SK-N-SH (cell line): ENCODE measurements at regions not wholly inside any gene's neighbourhood (a gene's known extent, or its start where the extent isn't known, plus 50 kb on each side); places are given as distances from the start of the nearest gene placed in this dataset.

Experiments
- CTCF ChIA-PET: fragments of 300-600, 350-600 bp; formaldehyde crosslinking; extraction: SDS; loops from one replicate; lab custom pipeline; 2021; lab: Yijun Ruan, JAX
- POLR2A ChIA-PET: fragments of 350-600 bp; sonication (Branson Sonifier 250); formaldehyde crosslinking; extraction: SDS; loops from one replicate; lab custom pipeline; 2020; ENCODE audit warnings: antibody characterized with exemption, inconsistent platforms; lab: Yijun Ruan, JAX
- DNase-seq: peaks from one replicate; pipeline ENCODE4 v3.0.0; 2012
- H2AFZ ChIP-seq: fragments of 200-600 bp; sonication (generic); 2 replicates; pipeline ENCODE4 v1.8.1; 2016; ENCODE audit warnings: antibody characterized with exemption, mild to moderate bottlenecking, low read depth
- H3F3A ChIP-seq: fragments of 200-600 bp; sonication (generic); replicated peaks from 2 replicates; pipeline ENCODE3; 2016; ENCODE audit warnings: antibody characterized with exemption, mild to moderate bottlenecking; ENCODE audit not compliant: insufficient read depth
- H3K27ac ChIP-seq, 2 experiments: fragments of 200-500 bp in 1 of 2; fragments of 200-600 bp in 1 of 2; sonication (Bioruptor generic) in 1 of 2; sonication (generic), shearing (Covaris generic) in 1 of 2; 2 replicates each; pipeline versions ENCODE4 v1.5.1 to v1.6.1; 2014 to 2016; ENCODE audit warnings: low read depth in 2 of 2, inconsistent platforms in 1 of 2, low read length in 1 of 2, mild to moderate bottlenecking in 1 of 2, mixed read lengths in 1 of 2
- H3K27me3 ChIP-seq: fragments of 200-600 bp; sonication (generic), shearing (Covaris generic); 2 replicates; pipeline ENCODE4 v1.6.1; 2016; ENCODE audit warnings: mixed run types; ENCODE audit not compliant: insufficient read depth
- H3K36me3 ChIP-seq, 2 experiments: fragments of 200-500 bp in 1 of 2; fragments of 200-600 bp in 1 of 2; sonication (Bioruptor generic) in 1 of 2; sonication (generic) in 1 of 2; replicated peaks in 1 of 2; 2 replicates each; pipeline versions ENCODE3 to v1.5.1; 2014 to 2016; ENCODE audit warnings: low read length in 1 of 2, mild to moderate bottlenecking in 1 of 2; ENCODE audit not compliant: insufficient read depth in 2 of 2, control insufficient read depth in 1 of 2
- H3K4me1 ChIP-seq, 2 experiments: fragments of 200-500 bp in 1 of 2; fragments of 200-600 bp in 1 of 2; sonication (Bioruptor generic) in 1 of 2; sonication (generic), shearing (Covaris generic) in 1 of 2; 2 replicates each; pipeline versions ENCODE4 v1.5.1 to v1.6.1; 2014 to 2016; ENCODE audit warnings: low read depth in 1 of 2, low read length in 1 of 2, mixed run types in 1 of 2; ENCODE audit not compliant: insufficient read depth in 2 of 2, control insufficient read depth in 1 of 2
- H3K4me2 ChIP-seq: fragments of 200-600 bp; sonication (generic), shearing (Covaris generic); 2 replicates; pipeline ENCODE4 v1.6.1; 2017; ENCODE audit warnings: mixed run types
- H3K4me3 ChIP-seq, 2 experiments: fragments of 200-500 bp in 1 of 2; fragments of 200-600 bp in 1 of 2; sonication (Bioruptor generic) in 1 of 2; sonication (generic), shearing (Covaris generic) in 1 of 2; 2 replicates each; pipeline versions ENCODE4 v1.5.1 to v1.8.1; 2014 to 2016; ENCODE audit warnings: low read depth in 2 of 2, inconsistent platforms in 1 of 2, low read length in 1 of 2, mild to moderate bottlenecking in 1 of 2, mixed read lengths in 1 of 2, moderate library complexity in 1 of 2
- H3K79me2 ChIP-seq: fragments of 200-600 bp; sonication (generic); 2 replicates; pipeline ENCODE4 v1.8.1; 2017; ENCODE audit warnings: mild to moderate bottlenecking; ENCODE audit not compliant: insufficient read depth
- H3K9ac ChIP-seq: fragments of 200-600 bp; sonication (generic); 2 replicates; pipeline ENCODE4 v1.6.1; 2017; ENCODE audit warnings: mixed run types
- H3K9me2 ChIP-seq: fragments of 200-600 bp; sonication (generic); 2 replicates; pipeline ENCODE4 v1.6.1; 2017; ENCODE audit warnings: mixed run types
- H3K9me3 ChIP-seq: fragments of 200-600 bp; sonication (generic); 2 replicates; pipeline ENCODE4 v1.6.1; 2017; ENCODE audit warnings: mixed run types, mild to moderate bottlenecking, moderate library complexity
- H4K20me1 ChIP-seq: fragments of 200-600 bp; sonication (generic); 2 replicates; pipeline ENCODE4 v1.6.1; 2017; ENCODE audit warnings: mild to moderate bottlenecking, mixed run types; ENCODE audit not compliant: insufficient read depth
- CTCF ChIP-seq: fragments of 200-600 bp; sonication (generic); IDR thresholded peaks from 2 replicates; pipeline ENCODE4 v1.6.1; 2017; ENCODE audit warnings: antibody characterized with exemption, mild to moderate bottlenecking, moderate library complexity
- EP300 ChIP-seq, 2 experiments: IDR thresholded peaks; 2 replicates each; pipeline versions ENCODE4 v1.4.0 to v1.6.1; 2012; ENCODE audit warnings: borderline replicate concordance in 1 of 2, low read depth in 1 of 2, low read length in 1 of 2
- FOXM1 ChIP-seq: IDR thresholded peaks from 2 replicates; pipeline ENCODE4 v1.4.0; 2012; ENCODE audit warnings: low read depth, mild to moderate bottlenecking
- GABPA ChIP-seq: IDR thresholded peaks from 2 replicates; pipeline ENCODE4 v1.4.0; 2012; ENCODE audit warnings: low read depth, mild to moderate bottlenecking
- MAX ChIP-seq: IDR thresholded peaks from 2 replicates; pipeline ENCODE4 v1.4.0; 2012; ENCODE audit warnings: low read depth
- PBX3 ChIP-seq: IDR thresholded peaks from 2 replicates; pipeline ENCODE4; 2012
- RCOR1 ChIP-seq: fragments of 150-350 bp; IDR thresholded peaks from 2 replicates; pipeline ENCODE4 v1.6.1; 2017; ENCODE audit warnings: antibody characterized with exemption, low read length
- REST ChIP-seq: IDR thresholded peaks from 2 replicates; pipeline ENCODE4 v1.6.1; 2012; ENCODE audit warnings: mild to moderate bottlenecking, low read depth, low read length, moderate library complexity
- RXRA ChIP-seq: IDR thresholded peaks from 2 replicates; pipeline ENCODE4 v1.4.0; 2012; ENCODE audit warnings: low read depth, mild to moderate bottlenecking, borderline replicate concordance
- TEAD4 ChIP-seq: IDR thresholded peaks from 2 replicates; pipeline ENCODE4 v1.4.0; 2012; ENCODE audit warnings: mild to moderate bottlenecking, borderline replicate concordance; ENCODE audit not compliant: insufficient read depth
- YY1 ChIP-seq: IDR thresholded peaks from 2 replicates; pipeline ENCODE4 v1.4.0; 2012; ENCODE audit warnings: low read depth, mild to moderate bottlenecking
- WGBS: methylation state at CpG from one replicate; pipeline ENCODE4 v1.1.6; 2017; ENCODE audit warnings: low lambda C conversion rate; 5-methylcytosine and 5-hydroxymethylcytosine counted together

- no peaks in the 10 kb centered on the region for H3K36me3 ChIP-seq
- ChIA-PET POLR2A (no interaction called here), CTCF (interaction anchor here (1.0 kb wide), 1 partner anchor 11 kb away, joined by 3 read pairs; no protein-coding TSS in a partner anchor)
- no peak overlapping the region for H3K4me3 ChIP-seq
- no peak overlapping the region for H3K4me2 ChIP-seq
- H3F3A ChIP-seq: no peaks in the 10 kb centered on the region
- TF ChIP-seq FOXM1 (no peak), MAX (no peak), GABPA (no peak), REST (no peak), EP300 (IDR thresholded peaks at IDR 0.05; ENCODE audit: borderline replicate concordance in 1 of 2, low read depth in 1 of 2, low read length in 1 of 2) (peak in 1 of 2 experiments; percentile 56; a peak in 2 of 4 replicates), PBX3 (no peak), CTCF (no peak), YY1 (no peak)
- H3K27ac ChIP-seq: no peak overlapping the region
- H3K9me2 ChIP-seq: no peaks in the 10 kb centered on the region
- H3K9ac ChIP-seq: no peak overlapping the region
- H3K4me1 ChIP-seq: peaks cover 0 to 2% of the 10 kb centered on the region in 2 experiments; a peak in 1 of 4 replicates
- no peaks in the 10 kb centered on the region for H4K20me1 ChIP-seq
- 53% methylated on average over 2 of the region's 2 CpGs for WGBS
- H2AFZ ChIP-seq: no peak overlapping the region
- no peaks in the 10 kb centered on the region for H3K27me3 ChIP-seq
- no peaks in the 10 kb centered on the region for H3K79me2 ChIP-seq
- H3K9me3 ChIP-seq: no peaks in the 10 kb centered on the region
- peak; percentile 12 for DNase-seq
Observed at GRCh38 chr13:105569816-105570215, 965.6 kb downstream of the EFNB2 start.

- no peaks in the 10 kb centered on the region for H3K9me2 ChIP-seq
- WGBS: 61% methylated on average over 7 of the region's 7 CpGs
- H3F3A ChIP-seq: no peaks in the 10 kb centered on the region
- ChIA-PET CTCF (interaction anchor here (0.7 to 1.8 kb wide), 3 partner anchors 12 to 964 kb away, joined by 3 to 4 read pairs (median 3); no protein-coding TSS in a partner anchor), POLR2A (no interaction called here)
- no peaks in the 10 kb centered on the region for H3K79me2 ChIP-seq
- no peak for DNase-seq
- no peak for TF ChIP-seq TEAD4
- no peak for TF ChIP-seq RXRA
- TF ChIP-seq RCOR1: no peak
- no peak overlapping the region for H3K4me3 ChIP-seq
- no peaks in the 10 kb centered on the region for H4K20me1 ChIP-seq
- no peaks in the 10 kb centered on the region for H3K27me3 ChIP-seq
- no peaks in the 10 kb centered on the region for H3K36me3 ChIP-seq
- H3K9me3 ChIP-seq: no peaks in the 10 kb centered on the region
- H3K4me2 ChIP-seq: no peak overlapping the region
- peaks cover 0 to 2% of the 10 kb centered on the region in 2 experiments; a peak in 1 of 4 replicates for H3K4me1 ChIP-seq
- H3K9ac ChIP-seq: no peak overlapping the region
- H3K27ac ChIP-seq: no peak overlapping the region
- H2AFZ ChIP-seq: no peak overlapping the region
Observed at GRCh38 chr13:105567951-105568525, 967.4 kb downstream of the EFNB2 start.
